ENCODE measurements at regions not wholly inside any gene's neighbourhood (a gene's known extent, or its start where the extent isn't known, plus 50 kb on each side); places are given as distances from the start of the nearest gene placed in this dataset.

GRCh38 chr5:17788351-17788750, 154.1 kb downstream of the TAF11L14 start:
- H3K27me3 ChIP-seq = no peaks in the 10 kb centered on the region
- no peak overlapping the region for H3K4me3 ChIP-seq
- no peaks in the 10 kb centered on the region for H3K4me1 ChIP-seq
- no peaks in the 10 kb centered on the region for H3K9me3 ChIP-seq
- H3K27ac ChIP-seq = no peak overlapping the region
- no peaks in the 10 kb centered on the region for H3K36me3 ChIP-seq (ENCODE audit: low read depth, missing control alignments)
- DNase-seq = no peak
- TF ChIP-seq CTCF (IDR thresholded peaks at IDR 0.05) (no peak), POLR2A (IDR thresholded peaks at IDR 0.05) (no peak)
- intact Hi-C loops (cut with DNase I; ENCODE audit: low total_unique reads) = no loop called here

GRCh38 chr5:17794201-17794600, 159.9 kb downstream of the TAF11L14 start:
- H3K4me1 ChIP-seq = no peaks in the 10 kb centered on the region
- H3K9me3 ChIP-seq = no peaks in the 10 kb centered on the region
- no peak for TF ChIP-seq CTCF (IDR thresholded peaks at IDR 0.05)
- no peak for TF ChIP-seq POLR2A (IDR thresholded peaks at IDR 0.05)
- intact Hi-C loops (cut with DNase I; ENCODE audit: low total_unique reads) = no loop called here
- no peak overlapping the region for H3K27ac ChIP-seq
- H3K4me3 ChIP-seq = no peak overlapping the region
- no peaks in the 10 kb centered on the region for H3K36me3 ChIP-seq (ENCODE audit: low read depth, missing control alignments)
- WGBS, 2 donors = 86 to 96% methylated on average over 3 of the region's 3 CpGs
- no peaks in the 10 kb centered on the region for H3K27me3 ChIP-seq
- no peak for DNase-seq

- intact Hi-C loops (cut with DNase I; ENCODE audit: low total_unique reads) = no loop called here
- no peak overlapping the region for H3K27ac ChIP-seq
Measured at GRCh38 chr5:17794815-17795214, 160.6 kb downstream of the TAF11L14 start.

GRCh38 chr5:17796142-17796541, 161.9 kb downstream of the TAF11L14 start:
- WGBS, 2 donors = 53 to 62% methylated on average over 5 of the region's 5 CpGs
- no peak overlapping the region for H3K27ac ChIP-seq
- TF ChIP-seq POLR2A (IDR thresholded peaks at IDR 0.05) (no peak), CTCF (IDR thresholded peaks at IDR 0.05) (no peak)

More at GRCh38 chr5:17794815-17795214, 160.6 kb downstream of the TAF11L14 start:
- 70 to 84% methylated on average over 2 of the region's 2 CpGs for WGBS, 2 donors
- no peak for DNase-seq
- no peaks in the 10 kb centered on the region for H3K27me3 ChIP-seq
- H3K4me3 ChIP-seq = no peak overlapping the region
- H3K4me1 ChIP-seq = no peaks in the 10 kb centered on the region
- no peaks in the 10 kb centered on the region for H3K36me3 ChIP-seq (ENCODE audit: low read depth, missing control alignments)
- no peaks in the 10 kb centered on the region for H3K9me3 ChIP-seq
- TF ChIP-seq POLR2A (IDR thresholded peaks at IDR 0.05) = no peak
- TF ChIP-seq CTCF (IDR thresholded peaks at IDR 0.05) = no peak

GRCh38 chr5:17796757-17797396, 162.6 kb downstream of the TAF11L14 start:
- H3K4me1 ChIP-seq = no peaks in the 10 kb centered on the region
- H3K4me3 ChIP-seq = no peak overlapping the region
- intact Hi-C loops (cut with DNase I; ENCODE audit: low total_unique reads) = no loop called here
- no peaks in the 10 kb centered on the region for H3K27me3 ChIP-seq
- H3K27ac ChIP-seq = no peak overlapping the region
- H3K9me3 ChIP-seq = no peaks in the 10 kb centered on the region
- DNase-seq = no peak
- WGBS, 2 donors = 60 to 61% methylated on average over 5 of the region's 5 CpGs
- TF ChIP-seq POLR2A (IDR thresholded peaks at IDR 0.05) (no peak), CTCF (IDR thresholded peaks at IDR 0.05) (no peak)
- H3K36me3 ChIP-seq (ENCODE audit: low read depth, missing control alignments) = no peaks in the 10 kb centered on the region

More at GRCh38 chr5:17796142-17796541, 161.9 kb downstream of the TAF11L14 start:
- no peak for DNase-seq
- Histone ChIP-seq H3K36me3 (ENCODE audit: low read depth, missing control alignments) (no peaks in the 10 kb centered on the region), H3K9me3 (no peaks in the 10 kb centered on the region), H3K4me1 (no peaks in the 10 kb centered on the region), H3K4me3 (no peak overlapping the region), H3K27me3 (no peaks in the 10 kb centered on the region)
- intact Hi-C loops (cut with DNase I; ENCODE audit: low total_unique reads) = no loop called here
